ENCODE measurements at regions not wholly inside any gene's neighbourhood (a gene's known extent, or its start where the extent isn't known, plus 50 kb on each side); places are given as distances from the start of the nearest gene placed in this dataset.

DNA sequence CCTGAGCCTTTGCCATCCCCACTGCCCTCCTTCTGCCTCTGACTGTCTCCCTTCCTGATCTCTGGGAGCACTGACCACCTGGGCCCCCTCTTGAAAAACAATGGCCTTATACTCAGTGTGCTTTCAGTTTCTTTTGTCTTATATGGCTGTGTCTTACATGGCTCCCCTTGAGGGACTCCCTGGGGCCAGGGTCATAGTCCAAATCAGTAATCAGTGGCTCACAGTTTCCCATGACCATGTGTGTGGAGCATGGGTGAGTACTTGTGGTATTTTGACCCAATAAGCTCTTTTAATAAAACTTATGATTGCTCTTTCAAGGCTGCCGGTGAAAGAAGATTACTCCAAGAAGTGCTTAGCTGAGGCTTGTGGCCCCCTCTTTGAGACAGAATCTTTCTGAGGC is 62.4 kb upstream of the PCBD1 start:
- TF ChIP-seq, protein P1, sequence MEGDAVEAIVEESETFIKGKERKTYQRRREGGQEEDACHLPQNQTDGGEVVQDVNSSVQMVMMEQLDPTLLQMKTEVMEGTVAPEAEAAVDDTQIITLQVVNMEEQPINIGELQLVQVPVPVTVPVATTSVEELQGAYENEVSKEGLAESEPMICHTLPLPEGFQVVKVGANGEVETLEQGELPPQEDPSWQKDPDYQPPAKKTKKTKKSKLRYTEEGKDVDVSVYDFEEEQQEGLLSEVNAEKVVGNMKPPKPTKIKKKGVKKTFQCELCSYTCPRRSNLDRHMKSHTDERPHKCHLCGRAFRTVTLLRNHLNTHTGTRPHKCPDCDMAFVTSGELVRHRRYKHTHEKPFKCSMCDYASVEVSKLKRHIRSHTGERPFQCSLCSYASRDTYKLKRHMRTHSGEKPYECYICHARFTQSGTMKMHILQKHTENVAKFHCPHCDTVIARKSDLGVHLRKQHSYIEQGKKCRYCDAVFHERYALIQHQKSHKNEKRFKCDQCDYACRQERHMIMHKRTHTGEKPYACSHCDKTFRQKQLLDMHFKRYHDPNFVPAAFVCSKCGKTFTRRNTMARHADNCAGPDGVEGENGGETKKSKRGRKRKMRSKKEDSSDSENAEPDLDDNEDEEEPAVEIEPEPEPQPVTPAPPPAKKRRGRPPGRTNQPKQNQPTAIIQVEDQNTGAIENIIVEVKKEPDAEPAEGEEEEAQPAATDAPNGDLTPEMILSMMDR (IDR thresholded peaks at IDR 0.05) = no peak
- no peak for TF ChIP-seq ZFX (IDR thresholded peaks at IDR 0.05; ENCODE audit: borderline replicate concordance)

DNA sequence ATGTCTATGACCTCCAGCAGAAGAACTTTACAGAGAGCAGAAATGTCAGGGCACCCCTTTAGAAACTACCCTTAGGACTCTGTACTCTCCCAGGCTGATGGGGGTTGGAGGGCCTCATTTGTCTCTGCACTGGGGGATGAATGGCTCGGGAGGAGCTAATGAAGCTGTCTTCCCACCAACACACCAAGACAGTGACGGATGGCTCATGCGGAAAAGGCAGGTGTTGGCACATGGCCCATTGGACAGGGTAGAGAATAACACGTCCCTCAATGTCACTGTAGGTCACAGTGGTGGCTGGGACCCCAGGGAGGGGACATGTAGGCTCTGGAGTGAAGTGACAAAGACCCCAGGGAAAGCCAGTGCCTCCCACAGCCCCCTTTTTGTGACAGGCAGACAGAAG is 64.0 kb upstream of the PCBD1 start:
- H3K27ac ChIP-seq = no peak overlapping the region
- no peak for TF ChIP-seq ZFX (IDR thresholded peaks at IDR 0.05; ENCODE audit: borderline replicate concordance)
- TF ChIP-seq, protein P1 (IDR thresholded peaks at IDR 0.05) = no peak

More for the DNA sequence above, 62.4 kb upstream of the PCBD1 start:
- no peak overlapping the region for H3K27ac ChIP-seq

DNA sequence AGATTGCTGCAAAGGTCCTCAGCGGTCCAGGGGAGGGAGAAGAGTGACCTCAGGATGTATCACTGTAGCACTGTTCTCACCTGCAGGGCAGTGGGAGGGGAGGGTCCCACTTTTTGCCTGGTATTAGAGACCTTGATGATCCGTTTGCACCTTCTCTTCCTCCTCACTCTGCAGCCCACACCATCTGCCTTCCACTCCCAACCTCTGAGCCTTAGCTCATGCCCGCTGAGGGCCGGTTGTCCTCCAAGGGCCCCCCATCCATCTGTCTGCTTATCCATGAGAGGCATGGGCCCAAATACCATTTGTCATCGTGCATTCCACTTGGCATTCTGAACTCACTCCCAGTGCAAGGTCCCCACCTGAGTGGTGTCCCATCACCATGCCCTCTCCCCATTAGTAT is 64.6 kb upstream of the PCBD1 start:
- TF ChIP-seq ZFX (IDR thresholded peaks at IDR 0.05; ENCODE audit: borderline replicate concordance) = no peak
- TF ChIP-seq, protein P1 (IDR thresholded peaks at IDR 0.05) = no peak
- H3K27ac ChIP-seq = no peak overlapping the region

DNA sequence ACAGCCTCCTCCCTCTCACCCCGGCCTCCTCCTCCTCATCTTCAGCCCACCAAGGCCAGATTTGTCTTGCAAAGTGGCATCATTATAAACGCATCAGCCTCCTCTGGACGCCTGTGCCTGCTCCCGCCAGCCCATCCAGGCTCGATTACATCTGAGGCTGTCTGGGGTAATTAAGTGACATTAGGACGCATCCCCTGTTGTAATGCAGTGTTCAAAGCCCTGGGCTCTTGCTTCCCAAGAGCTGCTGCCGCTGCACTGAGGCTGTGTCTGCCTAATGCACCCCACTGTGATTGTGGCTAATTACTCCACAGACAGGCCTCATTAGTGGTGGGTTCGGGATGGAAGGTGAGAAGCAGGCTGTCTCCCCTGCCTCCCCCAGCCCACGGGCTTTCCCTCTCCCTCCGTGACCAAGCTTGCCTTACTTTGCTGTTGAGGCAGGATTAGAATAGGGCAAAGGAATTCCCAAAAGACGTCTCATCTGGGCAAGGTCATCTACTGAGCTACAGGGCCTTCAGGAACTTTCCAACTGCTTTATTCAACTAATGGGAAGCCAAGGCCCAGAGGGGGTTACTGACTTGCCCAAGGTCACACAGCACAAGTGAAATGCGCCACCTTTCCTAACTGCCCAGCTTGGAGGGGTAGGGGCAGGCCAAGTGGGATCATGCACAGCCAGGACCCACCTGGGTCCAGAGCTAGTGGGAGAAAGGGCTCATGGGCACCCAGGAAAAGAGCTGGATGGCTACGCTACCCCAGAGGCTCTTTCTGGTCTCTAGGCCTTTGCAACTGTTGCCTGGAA is 66.2 kb upstream of the PCBD1 start:
- TF ChIP-seq, protein P1 (IDR thresholded peaks at IDR 0.05) = no peak
- TF ChIP-seq ZFX (IDR thresholded peaks at IDR 0.05; ENCODE audit: borderline replicate concordance) = no peak
- H3K27ac ChIP-seq = no peak overlapping the region

DNA sequence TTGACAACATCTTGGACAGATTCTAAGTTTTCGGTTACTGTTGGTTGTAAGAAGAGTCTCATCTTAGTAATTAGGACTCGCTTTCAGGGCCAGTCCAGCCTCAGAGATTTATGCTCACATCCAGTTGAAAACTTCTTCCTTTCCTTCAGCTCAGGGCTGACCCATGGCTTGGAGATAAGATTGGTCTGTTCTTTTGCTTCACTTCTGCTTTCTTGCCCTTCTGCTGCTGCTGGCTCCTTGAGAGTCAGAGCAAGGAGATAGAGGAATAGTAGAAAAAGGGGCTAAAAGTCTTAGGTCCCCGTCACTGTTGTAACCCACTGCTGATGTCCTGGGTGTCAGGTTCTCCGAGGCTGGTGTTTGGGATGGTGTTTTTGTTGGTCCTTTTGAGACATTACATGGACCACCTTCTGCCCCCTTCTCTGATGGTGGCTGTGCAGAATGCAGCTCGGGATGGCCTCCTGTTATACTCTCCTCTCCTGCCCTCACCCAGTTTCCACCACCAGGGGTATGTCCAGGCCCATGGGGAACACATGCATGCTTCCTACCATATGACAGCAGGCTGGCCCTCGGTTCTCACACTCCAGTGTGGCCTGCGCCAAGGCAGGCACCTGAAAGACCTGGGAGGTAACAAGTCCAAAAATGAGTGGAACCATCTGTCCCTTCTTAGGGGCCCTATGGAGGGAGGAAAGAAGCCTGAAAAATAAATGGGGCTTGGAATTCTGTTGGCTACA is 67.8 kb upstream of the PCBD1 start:
- no peak overlapping the region for H3K27ac ChIP-seq
- no peak for TF ChIP-seq ZFX (IDR thresholded peaks at IDR 0.05; ENCODE audit: borderline replicate concordance)
- TF ChIP-seq, protein P1 (IDR thresholded peaks at IDR 0.05) = no peak

DNA sequence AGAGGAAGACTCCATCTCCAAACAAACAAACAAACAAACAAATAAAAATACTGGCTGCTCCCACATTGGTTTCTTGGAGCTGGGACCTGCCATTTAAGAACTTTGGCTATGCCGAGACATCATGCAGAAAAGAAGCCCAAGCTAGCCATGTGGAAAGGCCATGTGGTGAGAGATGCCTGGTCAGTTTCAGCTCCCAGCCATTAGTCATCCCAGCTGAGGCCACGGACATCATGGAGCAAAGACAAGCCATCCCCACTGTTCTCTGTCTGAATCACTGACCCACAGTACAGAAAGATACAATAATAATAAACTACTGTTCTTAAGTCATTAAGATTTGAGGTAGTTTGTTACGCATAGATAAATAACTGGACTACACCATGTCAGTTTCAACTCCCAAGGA is 70.0 kb upstream of the PCBD1 start:
- H3K27ac ChIP-seq = no peak overlapping the region
- no peak for TF ChIP-seq ZFX (IDR thresholded peaks at IDR 0.05; ENCODE audit: borderline replicate concordance)
- TF ChIP-seq, protein P1 (IDR thresholded peaks at IDR 0.05) = no peak

DNA sequence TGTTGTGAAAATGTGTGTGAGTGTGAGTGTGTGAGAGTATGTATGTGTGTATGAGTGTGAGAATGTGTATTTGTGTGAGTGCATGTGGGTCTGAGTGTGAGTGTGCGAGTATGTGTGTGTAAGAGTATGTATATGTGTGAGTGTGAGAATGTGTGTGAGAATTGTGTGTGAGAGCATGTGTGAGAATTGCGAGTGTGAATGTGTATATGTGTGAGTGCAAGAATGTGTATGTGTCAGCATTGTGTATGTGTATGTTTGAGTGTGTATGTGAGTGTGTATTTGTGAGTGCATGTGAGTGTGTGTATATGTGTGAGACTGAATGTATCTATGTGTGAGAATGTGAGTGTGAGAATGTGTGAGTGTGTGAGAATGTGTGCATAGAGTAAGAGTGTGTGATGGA is 72.0 kb upstream of the PCBD1 start:
- no peak for TF ChIP-seq ZFX (IDR thresholded peaks at IDR 0.05; ENCODE audit: borderline replicate concordance)
- TF ChIP-seq, protein P1 (IDR thresholded peaks at IDR 0.05) = no peak
- no peak overlapping the region for H3K27ac ChIP-seq
